Small intestine (tissue), 7 donors: ENCODE measurements at regions not wholly inside any gene's neighbourhood (a gene's known extent, or its start where the extent isn't known, plus 50 kb on each side); places are given as distances from the start of the nearest gene placed in this dataset.

ENCODE experiments used
- DNase-seq, 2 donors: peaks; one replicate each; pipeline versions ENCODE4 v3.0.0 to v3.0.0-alpha.2; 2013
- FAIRE-seq: peaks from 2 replicates; lab custom pipeline; 2012; peaks lifted over from hg19 to GRCh38; lab: Jason Lieb, UNC
- H3K27ac ChIP-seq, 3 donors: one replicate each; pipeline ENCODE4 v1.5.1; 2013; ENCODE audit warnings: low read length in 2 of 3, mild to moderate bottlenecking in 2 of 3, control low read depth in 1 of 3, inconsistent platforms in 1 of 3, low read depth in 1 of 3, moderate library complexity in 1 of 3
- H3K27me3 ChIP-seq, 3 donors: one replicate each; pipeline ENCODE4 v1.6.1; 2013; ENCODE audit warnings: low read length in 3 of 3, inconsistent platforms in 1 of 3; ENCODE audit not compliant: control insufficient read depth in 3 of 3, insufficient read depth in 3 of 3
- H3K36me3 ChIP-seq, 3 donors: one replicate each; pipeline ENCODE4 v1.6.1; 2013; ENCODE audit warnings: low read length in 3 of 3, inconsistent platforms in 1 of 3, low read depth in 1 of 3, mild to moderate bottlenecking in 1 of 3, moderate library complexity in 1 of 3; ENCODE audit not compliant: control insufficient read depth in 3 of 3, insufficient read depth in 2 of 3
- H3K4me1 ChIP-seq, 3 donors: one replicate each; pipeline ENCODE4 v1.6.1; 2013; ENCODE audit warnings: low read length in 2 of 3, inconsistent platforms in 1 of 3, low read depth in 1 of 3, mild to moderate bottlenecking in 1 of 3, moderate library complexity in 1 of 3; ENCODE audit not compliant: control insufficient read depth in 3 of 3, insufficient read depth in 2 of 3
- H3K4me3 ChIP-seq, 3 donors: one replicate each; pipeline ENCODE4 v1.5.1; 2013; ENCODE audit warnings: low read length in 3 of 3, control low read depth in 1 of 3, inconsistent platforms in 1 of 3, low read depth in 1 of 3, mild to moderate bottlenecking in 1 of 3, moderate library complexity in 1 of 3
- H3K9me3 ChIP-seq, 2 donors: one replicate each; pipeline ENCODE4 v1.6.1; 2013; ENCODE audit warnings: low read depth in 1 of 2, low read length in 1 of 2; ENCODE audit not compliant: control insufficient read depth in 2 of 2, insufficient read depth in 1 of 2
- WGBS, 3 donors: extraction: QIAGEN DNeasy Blood & Tissue Kit; methylation state at CpG; one replicate each; pipeline ENCODE4 v1.1.7; 2013; 5-methylcytosine and 5-hydroxymethylcytosine counted together
- donor health status: healthy with polysubstance abuse.
- donor health status: control.
- donor health status: control.
- donor health status: Bipolar disorder and iron deficiency.
- donor health status: healthy.

DNA sequence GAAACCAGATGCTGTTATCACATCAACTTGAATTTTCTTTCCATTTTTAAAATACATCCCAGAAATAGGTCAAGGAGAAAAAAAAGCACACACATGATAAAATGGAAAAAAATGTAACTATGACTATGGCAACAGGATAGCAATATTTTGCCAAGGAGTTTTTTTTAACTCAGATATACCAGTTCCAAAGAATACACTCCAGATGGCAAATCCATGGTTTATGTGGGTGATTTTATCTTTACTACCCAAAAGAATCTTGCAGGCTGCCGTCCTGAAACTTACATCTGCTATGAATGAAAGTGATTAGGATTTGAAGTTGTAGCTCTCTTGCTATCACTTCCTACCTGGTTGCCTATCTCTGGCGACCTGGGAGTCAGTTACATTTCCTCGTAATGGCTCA lies 91.0 kb upstream of the PLPPR4 start:
- no peak overlapping the region for H3K27ac ChIP-seq
- H3K36me3 ChIP-seq: no peaks in the 10 kb centered on the region
- WGBS, 3 donors: 43 to 64% (median 61%) methylated on average over 3 of the region's 3 CpGs
- DNase-seq: no peak
- no peaks in the 10 kb centered on the region for H3K27me3 ChIP-seq
- H3K4me3 ChIP-seq: no peak overlapping the region
- no peaks in the 10 kb centered on the region for H3K4me1 ChIP-seq
- no peak for FAIRE-seq
- no peaks in the 10 kb centered on the region for H3K9me3 ChIP-seq

DNA sequence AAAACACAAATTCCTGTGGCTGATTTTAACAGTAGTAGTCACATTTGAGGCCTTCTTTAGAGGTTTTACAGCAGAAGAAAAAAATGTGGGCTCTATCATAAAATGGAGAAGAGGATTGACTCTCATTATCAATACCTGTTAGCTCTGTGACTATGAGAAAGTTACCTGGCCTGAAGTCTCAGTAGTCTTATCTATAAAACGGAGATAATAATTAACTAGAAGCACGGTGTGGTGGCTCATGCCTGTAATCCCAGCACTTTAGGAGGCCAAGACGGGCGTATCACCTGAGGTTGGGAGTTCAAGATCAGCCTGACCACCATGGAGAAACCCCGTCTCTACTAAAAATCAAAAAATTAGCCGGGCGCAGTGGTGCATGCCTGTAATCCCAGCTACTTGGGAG lies 90.4 kb upstream of the PLPPR4 start:
- Histone ChIP-seq H3K9me3 (no peaks in the 10 kb centered on the region), H3K4me3 (no peak overlapping the region), H3K27ac (no peak overlapping the region), H3K27me3 (no peaks in the 10 kb centered on the region), H3K4me1 (no peaks in the 10 kb centered on the region), H3K36me3 (no peaks in the 10 kb centered on the region)
- WGBS, 3 donors: 48 to 78% (median 65%) methylated on average over 7 of the region's 7 CpGs
- FAIRE-seq (no peak), DNase-seq (peak in 1 of 2 donors; percentile 12)

DNA sequence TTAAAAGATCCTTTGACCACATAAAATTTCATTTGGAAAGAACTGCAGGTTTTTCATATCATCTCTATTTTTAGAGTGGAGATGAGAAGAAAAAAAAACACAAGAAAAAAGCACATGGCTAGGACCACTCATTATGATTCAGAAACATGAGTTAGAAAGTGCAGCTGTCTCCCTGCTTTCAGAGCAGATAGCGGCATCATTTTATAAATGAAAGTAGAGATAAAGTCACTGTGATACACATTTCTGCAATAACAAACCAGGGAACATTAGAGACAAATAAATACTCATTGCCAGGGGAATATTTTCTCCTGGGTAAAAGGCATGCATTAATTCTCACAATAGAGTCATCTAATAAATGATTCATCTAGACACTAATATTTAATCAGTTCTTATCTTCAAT lies 87.5 kb upstream of the PLPPR4 start:
- H3K36me3 ChIP-seq: no peaks in the 10 kb centered on the region
- WGBS, 3 donors: 36 to 61% (median 40%) methylated on average over 1 of the region's 1 CpG
- DNase-seq: no peak
- H3K27me3 ChIP-seq: no peaks in the 10 kb centered on the region
- no peak for FAIRE-seq
- H3K4me3 ChIP-seq: no peak overlapping the region
- H3K4me1 ChIP-seq: no peaks in the 10 kb centered on the region
- no peaks in the 10 kb centered on the region for H3K9me3 ChIP-seq
- no peak overlapping the region for H3K27ac ChIP-seq

DNA sequence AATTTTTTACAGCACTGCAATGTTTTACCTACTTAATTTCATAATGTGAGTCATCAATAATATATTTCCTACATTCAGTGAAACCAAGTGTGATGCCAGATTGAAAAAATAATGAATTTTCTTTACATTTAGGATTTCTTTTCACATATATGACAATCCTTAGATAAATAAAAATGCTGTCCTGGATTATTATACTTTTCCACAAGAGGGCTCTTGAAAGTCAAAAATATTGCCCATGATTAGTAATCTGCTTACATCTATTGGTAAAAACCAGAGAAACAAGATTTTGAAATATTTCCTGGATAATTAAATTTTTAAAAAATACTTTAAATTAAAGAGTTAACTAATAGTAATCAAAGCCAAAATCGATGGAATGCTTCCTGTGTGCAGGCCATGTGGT lies 86.8 kb upstream of the PLPPR4 start:
- Histone ChIP-seq H3K4me1 (no peaks in the 10 kb centered on the region), H3K4me3 (no peak overlapping the region)
- 21 to 46% (median 28%) methylated on average over 1 of the region's 1 CpG for WGBS, 3 donors

DNA sequence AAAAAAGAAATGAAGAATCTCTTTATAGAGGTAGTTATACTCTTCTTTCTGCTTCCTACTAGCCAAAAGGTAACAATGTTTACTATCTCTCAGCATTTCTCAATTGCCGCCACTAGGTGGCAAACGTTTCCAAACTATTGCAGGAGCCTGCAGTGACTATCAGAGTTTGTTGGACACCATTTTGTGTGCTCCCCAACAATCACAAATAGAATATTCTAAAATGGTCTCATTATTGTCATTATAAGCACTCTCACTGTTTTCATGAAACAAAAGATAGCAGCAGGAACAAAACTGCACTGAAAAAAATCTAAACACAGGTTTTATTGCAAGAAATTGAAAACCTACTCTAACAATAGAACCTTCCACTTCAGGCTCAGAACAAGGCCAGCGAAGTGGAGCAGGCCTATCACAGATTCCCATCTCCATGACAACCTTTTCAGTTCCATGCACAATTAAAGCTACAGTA lies 83.9 kb upstream of the PLPPR4 start:
- DNase-seq (peak; percentile 73 to 75), FAIRE-seq (peak; percentile 92)
- no peak overlapping the region for H3K27ac ChIP-seq
- H3K27me3 ChIP-seq: no peaks in the 10 kb centered on the region
- H3K36me3 ChIP-seq: no peaks in the 10 kb centered on the region
- H3K9me3 ChIP-seq: no peaks in the 10 kb centered on the region
- H3K4me3 ChIP-seq: no peak overlapping the region
- H3K4me1 ChIP-seq: no peaks in the 10 kb centered on the region
- WGBS, 3 donors: 21 to 28% (median 24%) methylated on average over 3 of the region's 3 CpGs

More for the DNA sequence above, 86.8 kb upstream of the PLPPR4 start:
- Histone ChIP-seq H3K27ac (no peak overlapping the region), H3K27me3 (no peaks in the 10 kb centered on the region), H3K9me3 (no peaks in the 10 kb centered on the region), H3K36me3 (no peaks in the 10 kb centered on the region)
- DNase-seq (no peak), FAIRE-seq (no peak)

DNA sequence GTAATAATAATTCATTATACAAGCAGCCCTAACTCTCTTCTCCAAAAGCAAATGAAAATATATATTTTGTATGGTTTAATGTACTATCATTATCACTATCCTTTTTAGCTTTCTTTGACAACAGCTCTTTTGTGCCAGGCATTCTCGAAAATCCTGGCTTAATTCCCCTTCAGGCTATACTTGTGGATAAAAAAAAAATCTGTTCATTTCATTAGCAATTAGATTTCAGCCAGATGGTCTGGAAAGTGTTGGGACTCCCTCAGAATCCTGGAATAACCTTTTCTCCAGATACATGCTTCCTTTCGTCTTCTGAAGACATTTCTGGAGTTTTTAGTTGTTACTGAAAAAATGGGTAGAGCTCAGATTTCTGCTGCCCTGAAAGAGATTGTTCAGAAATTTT lies 83.4 kb upstream of the PLPPR4 start:
- no peak for DNase-seq
- no peak overlapping the region for H3K27ac ChIP-seq
- no peaks in the 10 kb centered on the region for H3K27me3 ChIP-seq
- H3K4me1 ChIP-seq: no peaks in the 10 kb centered on the region
- FAIRE-seq: no peak
- no peaks in the 10 kb centered on the region for H3K36me3 ChIP-seq
- 82 to 99% (median 99%) methylated on average over 2 of the region's 2 CpGs for WGBS, 3 donors
- H3K4me3 ChIP-seq: no peak overlapping the region
- H3K9me3 ChIP-seq: no peaks in the 10 kb centered on the region

DNA sequence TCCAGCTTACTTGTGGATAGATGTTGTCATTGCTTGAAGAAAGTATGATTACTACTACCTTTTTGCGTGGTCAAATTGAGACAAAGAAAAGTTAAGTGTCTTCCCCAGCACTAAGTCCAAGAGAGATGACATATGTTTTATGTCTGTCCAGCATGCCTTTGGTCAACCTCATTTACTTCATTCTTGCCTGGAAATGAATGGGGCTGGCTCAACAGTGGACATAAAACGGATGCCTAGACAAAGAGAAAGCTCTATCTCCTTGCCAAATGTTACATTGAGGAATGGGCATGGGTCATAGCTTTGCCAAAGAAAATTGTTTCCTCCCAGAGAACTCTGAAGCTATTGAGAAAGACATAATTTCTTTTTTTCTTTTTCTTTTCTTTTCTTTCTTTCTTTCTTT lies 82.4 kb upstream of the PLPPR4 start:
- no peak for DNase-seq
- no peak for FAIRE-seq
- Histone ChIP-seq H3K9me3 (no peaks in the 10 kb centered on the region), H3K27me3 (no peaks in the 10 kb centered on the region), H3K36me3 (no peaks in the 10 kb centered on the region), H3K27ac (no peak overlapping the region), H3K4me1 (no peaks in the 10 kb centered on the region), H3K4me3 (no peak overlapping the region)
- 68 to 88% (median 86%) methylated on average over 2 of the region's 2 CpGs for WGBS, 3 donors

DNA sequence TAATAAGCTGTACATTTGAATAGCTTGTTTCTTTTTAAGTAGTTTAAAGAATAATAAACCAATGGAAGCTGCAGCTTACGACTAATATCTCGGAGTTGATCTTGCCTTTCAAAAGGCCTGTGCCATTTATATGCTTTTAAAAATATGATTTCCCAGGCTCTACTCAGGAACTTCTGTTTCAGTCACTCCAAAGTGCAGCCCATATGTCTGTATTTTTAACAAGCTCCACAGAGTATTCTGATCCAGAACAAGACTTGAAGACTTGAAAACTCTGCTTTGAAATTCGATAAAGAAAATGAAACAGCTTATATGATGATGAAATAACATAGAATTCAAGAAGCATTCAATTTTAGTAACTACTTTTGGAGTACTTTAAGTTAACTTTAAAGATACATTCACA lies 79.1 kb upstream of the PLPPR4 start:
- WGBS, 3 donors: 73 to 80% (median 79%) methylated on average over 3 of the region's 3 CpGs
- DNase-seq: no peak
- Histone ChIP-seq H3K27ac (no peak overlapping the region), H3K36me3 (no peaks in the 10 kb centered on the region), H3K4me3 (no peak overlapping the region), H3K4me1 (no peaks in the 10 kb centered on the region), H3K9me3 (no peaks in the 10 kb centered on the region), H3K27me3 (no peaks in the 10 kb centered on the region)
- FAIRE-seq: no peak

DNA sequence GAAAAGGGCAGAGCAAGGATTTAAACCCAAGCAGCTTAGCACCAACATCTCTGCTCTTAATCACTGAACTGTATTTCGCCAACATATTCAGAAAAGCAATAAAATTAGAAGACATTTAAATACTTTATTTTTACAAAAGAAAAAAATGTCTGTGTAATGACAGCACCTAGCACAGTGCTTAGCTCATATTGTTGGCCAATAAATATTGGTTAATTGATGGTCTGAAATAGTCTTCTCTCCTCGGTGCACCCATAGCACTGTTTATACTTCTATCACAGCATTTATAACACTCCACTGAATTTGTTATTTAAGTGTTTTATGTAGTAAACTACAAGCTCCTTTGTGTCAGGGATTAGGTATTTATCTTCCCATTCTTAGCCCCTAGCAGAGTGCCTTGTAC lies 70.9 kb upstream of the PLPPR4 start:
- 77 to 80% (median 78%) methylated on average over 2 of the region's 2 CpGs for WGBS, 3 donors
- no peak for FAIRE-seq

More for the DNA sequence above, 70.9 kb upstream of the PLPPR4 start:
- H3K9me3 ChIP-seq: no peaks in the 10 kb centered on the region
- no peak overlapping the region for H3K27ac ChIP-seq
- DNase-seq: no peak
- H3K27me3 ChIP-seq: no peaks in the 10 kb centered on the region
- H3K4me1 ChIP-seq: no peaks in the 10 kb centered on the region
- H3K4me3 ChIP-seq: no peak overlapping the region
- no peaks in the 10 kb centered on the region for H3K36me3 ChIP-seq
